ENCODE measurements at regions not wholly inside any gene's neighbourhood (a gene's known extent, or its start where the extent isn't known, plus 50 kb on each side); places are given as distances from the start of the nearest gene placed in this dataset.

- DNase-seq: no peak
- intact Hi-C loops (cut with DNase I): no loop called here
- no peak overlapping the region for H3K27ac ChIP-seq
- no peaks in the 10 kb centered on the region for H3K36me3 ChIP-seq
- TF ChIP-seq POLR2A (IDR thresholded peaks at IDR 0.05) (no peak), EP300 (IDR thresholded peaks at IDR 0.05) (no peak), CTCF (IDR thresholded peaks at IDR 0.05) (no peak)
- no peaks in the 10 kb centered on the region for H3K4me1 ChIP-seq (ENCODE audit: insufficient read depth)
- no peaks in the 10 kb centered on the region for H3K9me3 ChIP-seq
- 50 to 74% (median 70%) methylated on average over 3 of the region's 3 CpGs for WGBS, 3 donors
- no peaks in the 10 kb centered on the region for H3K27me3 ChIP-seq
- H3K4me3 ChIP-seq: no peak overlapping the region
Observed at GRCh38 chr14:49008363-49008762, 577.8 kb downstream of the RPS29 start.

GRCh38 chr14:48991141-48991540, 595.0 kb downstream of the RPS29 start:
- Histone ChIP-seq H3K9me3 (no peaks in the 10 kb centered on the region), H3K4me3 (no peak overlapping the region), H3K27me3 (no peaks in the 10 kb centered on the region), H3K27ac (no peak overlapping the region), H3K36me3 (no peaks in the 10 kb centered on the region), H3K4me1 (ENCODE audit: insufficient read depth) (no peaks in the 10 kb centered on the region)
- intact Hi-C loops (cut with DNase I): no loop called here
- WGBS, 3 donors: 76 to 89% (median 80%) methylated on average over 4 of the region's 4 CpGs
- no peak for TF ChIP-seq POLR2A (IDR thresholded peaks at IDR 0.05)
- no peak for TF ChIP-seq EP300 (IDR thresholded peaks at IDR 0.05)
- no peak for TF ChIP-seq CTCF (IDR thresholded peaks at IDR 0.05)
- DNase-seq: no peak

GRCh38 chr14:48983351-48983888, 602.8 kb downstream of the RPS29 start:
- TF ChIP-seq EP300 (IDR thresholded peaks at IDR 0.05): no peak
- no peak for TF ChIP-seq CTCF (IDR thresholded peaks at IDR 0.05)
- TF ChIP-seq POLR2A (IDR thresholded peaks at IDR 0.05): no peak
- Histone ChIP-seq H3K9me3 (no peaks in the 10 kb centered on the region), H3K4me3 (no peak overlapping the region), H3K36me3 (no peaks in the 10 kb centered on the region), H3K27me3 (no peaks in the 10 kb centered on the region), H3K4me1 (ENCODE audit: insufficient read depth) (no peaks in the 10 kb centered on the region), H3K27ac (no peak overlapping the region)
- no peak for DNase-seq
- intact Hi-C loops (cut with DNase I): no loop called here
- WGBS, 3 donors: 25 to 29% (median 26%) methylated on average over 6 of the region's 6 CpGs

GRCh38 chr14:48974994-48975393, 611.2 kb downstream of the RPS29 start:
- Histone ChIP-seq H3K4me1 (ENCODE audit: insufficient read depth) (no peaks in the 10 kb centered on the region), H3K27ac (no peak overlapping the region), H3K9me3 (no peaks in the 10 kb centered on the region), H3K36me3 (no peaks in the 10 kb centered on the region), H3K27me3 (no peaks in the 10 kb centered on the region), H3K4me3 (no peak overlapping the region)
- 33 to 53% (median 35%) methylated on average over 1 of the region's 1 CpG for WGBS, 3 donors
- no peak for DNase-seq
- TF ChIP-seq CTCF (IDR thresholded peaks at IDR 0.05) (no peak), EP300 (IDR thresholded peaks at IDR 0.05) (no peak), POLR2A (IDR thresholded peaks at IDR 0.05) (no peak)
- intact Hi-C loops (cut with DNase I): no loop called here

Data from ovary (tissue), 7 donors.